Brain pericyte (primary cell): ENCODE measurements at regions not wholly inside any gene's neighbourhood (a gene's known extent, or its start where the extent isn't known, plus 50 kb on each side); places are given as distances from the start of the nearest gene placed in this dataset.
"Not testable (repeated sequence)": the region's sequence is repeated elsewhere in the genome, so short reads cannot be mapped to it uniquely, and the experiment has no call there.

ENCODE experiments used
- DNase-seq: peaks from one replicate; pipeline ENCODE4 v3.0.0-alpha.2; 2012; ENCODE audit warnings: low read depth, low spot score

DNA sequence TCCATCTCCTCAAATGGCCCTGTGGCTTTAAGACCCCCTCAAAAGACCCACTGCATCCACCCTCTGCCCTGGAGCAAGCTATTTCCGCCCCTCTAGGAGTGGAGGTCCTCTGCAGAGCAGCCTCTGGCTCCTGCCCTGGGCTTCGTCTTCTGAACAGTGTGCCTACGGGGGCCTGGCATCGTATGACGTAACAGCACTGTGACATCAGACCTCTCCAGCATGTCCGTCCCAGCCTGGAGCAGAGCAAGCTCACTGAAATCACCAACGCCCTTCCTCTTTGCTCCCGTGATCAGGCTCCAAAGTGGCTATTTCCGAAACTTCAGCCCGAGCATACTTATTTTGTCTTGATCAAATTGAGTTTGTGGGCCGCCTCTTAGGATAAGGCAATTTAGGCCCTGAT is 69.1 kb upstream of the PTCH1 start:
- no peak for DNase-seq

DNA sequence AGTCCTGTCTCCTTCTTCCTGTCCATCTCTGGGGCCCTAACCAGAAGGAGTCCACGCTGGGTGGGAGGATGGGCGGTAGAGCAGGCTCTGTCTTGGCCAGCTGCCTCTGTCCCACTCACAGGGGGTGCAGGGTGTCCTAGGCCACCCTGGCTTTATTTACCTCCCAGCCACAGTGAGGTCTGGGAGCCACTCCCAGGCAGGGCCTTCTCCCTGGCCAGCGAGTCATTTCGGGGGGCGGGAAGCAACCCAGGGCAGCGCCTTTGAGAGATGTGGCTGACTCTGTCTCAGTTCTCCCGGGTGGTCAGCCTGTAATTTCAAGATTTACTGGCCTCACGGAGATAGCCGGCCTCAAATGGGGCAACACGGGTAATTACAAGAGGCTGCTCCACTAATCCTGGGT is 67.4 kb upstream of the PTCH1 start:
- no peak for DNase-seq

DNA sequence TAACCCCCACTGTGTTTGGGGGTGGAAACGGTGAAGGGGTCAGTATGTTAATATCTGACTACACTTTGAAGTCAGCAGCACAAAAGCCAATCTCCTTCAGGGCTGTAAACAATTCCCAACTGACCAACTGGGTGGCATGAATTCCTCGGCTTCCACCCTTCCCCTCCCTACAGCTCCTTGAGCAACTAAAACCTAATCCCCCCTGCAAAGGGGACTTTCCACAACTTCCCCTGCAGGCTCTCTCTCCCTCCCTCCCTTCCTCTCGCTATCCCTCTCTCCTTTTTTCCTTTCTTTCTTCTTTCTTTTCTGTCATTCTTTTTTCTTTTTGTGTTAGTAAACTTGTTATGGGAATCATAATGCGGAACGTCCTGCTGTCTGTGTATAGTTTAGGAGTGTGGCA is 65.1 kb upstream of the PTCH1 start:
- DNase-seq, result no peak

DNA sequence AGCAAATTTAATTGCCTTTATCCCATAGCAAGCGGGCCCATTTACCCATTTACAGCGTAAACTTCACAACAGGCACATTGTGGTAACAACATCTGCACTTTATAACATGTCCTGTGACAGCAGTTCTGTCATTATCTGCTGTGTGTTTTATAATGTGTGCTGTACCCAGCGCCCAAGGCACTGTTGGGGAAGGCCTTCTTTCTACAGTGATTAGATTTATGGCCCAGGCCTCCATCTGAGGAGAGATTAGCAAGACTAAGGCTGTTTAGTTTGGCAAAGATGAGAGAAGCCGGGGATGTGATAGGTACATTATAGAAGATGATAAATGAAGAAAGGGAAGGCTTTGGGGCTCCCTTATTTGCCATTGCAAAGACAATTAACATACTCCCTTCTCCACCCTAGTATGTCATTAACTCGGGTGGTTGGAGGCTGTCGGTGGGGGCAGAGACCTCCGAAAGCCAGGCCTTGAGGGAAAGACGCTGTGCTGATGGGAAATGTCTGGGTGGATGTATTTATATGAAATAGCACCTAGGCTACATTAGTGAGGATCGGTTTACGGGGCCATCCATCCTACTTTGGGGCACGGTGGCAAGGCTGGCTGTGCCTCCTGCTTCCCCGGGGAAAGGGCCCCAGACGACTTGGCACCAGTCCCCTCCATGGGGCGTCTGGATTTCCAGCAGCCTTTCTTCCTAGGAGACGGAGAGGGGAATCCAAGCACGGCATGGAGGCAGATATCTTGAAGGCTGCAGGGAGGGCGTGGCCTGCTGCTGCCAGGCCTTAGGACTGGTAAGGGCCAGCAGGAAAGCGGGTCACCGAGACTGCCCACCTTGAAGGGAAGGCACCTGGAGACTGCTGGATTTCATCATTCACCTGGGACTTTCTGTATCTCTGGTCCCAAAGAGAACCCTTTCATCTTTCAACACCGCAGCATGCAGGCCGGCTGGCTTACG is 64.3 kb upstream of the PTCH1 start:
- DNase-seq, result no peak

DNA sequence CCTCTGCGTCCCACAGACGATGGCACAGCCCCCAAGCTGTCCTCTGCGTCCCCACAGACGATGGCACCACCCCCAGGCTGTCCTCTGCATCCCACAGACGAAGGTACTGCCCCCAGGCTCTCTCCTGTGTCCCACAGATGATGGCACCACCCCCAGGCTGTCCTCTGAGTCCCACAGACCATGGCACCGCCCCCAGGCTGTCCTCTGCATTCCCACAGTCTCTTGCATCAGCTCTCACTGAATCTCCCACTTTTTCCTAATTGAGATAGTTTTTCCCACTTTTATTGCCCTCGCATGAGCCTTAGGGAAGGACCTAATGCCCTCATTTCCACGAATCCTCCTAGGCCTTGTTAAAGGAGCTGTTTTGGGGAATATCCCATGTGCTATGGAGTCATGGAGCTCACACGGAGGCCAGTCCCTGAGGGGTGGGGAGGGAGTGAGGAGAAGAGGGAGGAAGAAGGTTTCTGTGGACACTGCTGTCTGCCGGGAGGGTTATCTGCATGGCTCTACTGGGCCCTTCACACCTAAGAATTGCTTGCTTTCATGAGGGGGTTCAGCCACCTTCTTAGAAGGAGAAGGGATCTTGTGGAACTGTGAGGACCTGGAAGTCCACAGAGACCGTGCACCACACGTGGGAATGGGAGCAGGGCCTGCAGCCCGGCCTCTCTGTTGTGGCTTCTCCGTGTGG is 58.2 kb upstream of the PTCH1 start:
- no peak for DNase-seq

DNA sequence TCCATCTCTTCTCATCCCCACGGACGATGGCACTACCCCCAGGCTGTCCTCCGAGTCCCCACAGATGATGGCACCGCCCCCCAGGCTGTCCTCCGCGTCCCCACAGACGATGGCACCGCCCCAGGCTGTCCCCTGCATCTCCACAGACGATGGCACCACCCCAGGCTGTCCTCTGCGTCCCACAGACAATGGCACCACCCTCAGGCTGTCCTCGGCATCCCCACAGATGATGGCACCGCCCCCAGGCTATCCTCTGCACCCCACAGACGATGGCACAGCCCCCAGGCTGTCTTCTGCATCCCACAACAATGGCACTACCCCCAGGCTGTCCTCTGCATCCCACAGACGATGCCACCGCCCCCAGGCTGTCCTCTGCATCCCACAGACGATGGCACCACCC is 57.4 kb upstream of the PTCH1 start:
- DNase-seq, result no peak

DNA sequence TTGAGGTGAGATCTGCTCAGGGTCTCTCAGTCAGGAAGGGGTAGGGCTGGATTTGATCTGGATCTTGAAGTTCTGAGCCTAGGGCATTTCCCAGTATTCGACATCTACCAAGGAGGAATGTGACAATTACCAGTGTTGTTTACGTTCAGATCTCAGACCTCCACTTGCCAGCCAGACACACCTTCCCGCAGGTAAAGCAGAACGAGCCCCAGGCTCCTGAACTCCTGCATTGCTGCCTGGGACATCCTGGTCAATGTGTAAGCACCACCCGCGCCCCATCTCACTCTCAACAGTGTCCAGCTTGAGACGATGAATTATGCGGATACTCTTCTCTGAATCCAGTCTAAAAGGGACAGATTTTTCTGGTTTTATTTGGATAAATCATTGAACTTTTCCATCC is 56.7 kb upstream of the PTCH1 start:
- no peak for DNase-seq

DNA sequence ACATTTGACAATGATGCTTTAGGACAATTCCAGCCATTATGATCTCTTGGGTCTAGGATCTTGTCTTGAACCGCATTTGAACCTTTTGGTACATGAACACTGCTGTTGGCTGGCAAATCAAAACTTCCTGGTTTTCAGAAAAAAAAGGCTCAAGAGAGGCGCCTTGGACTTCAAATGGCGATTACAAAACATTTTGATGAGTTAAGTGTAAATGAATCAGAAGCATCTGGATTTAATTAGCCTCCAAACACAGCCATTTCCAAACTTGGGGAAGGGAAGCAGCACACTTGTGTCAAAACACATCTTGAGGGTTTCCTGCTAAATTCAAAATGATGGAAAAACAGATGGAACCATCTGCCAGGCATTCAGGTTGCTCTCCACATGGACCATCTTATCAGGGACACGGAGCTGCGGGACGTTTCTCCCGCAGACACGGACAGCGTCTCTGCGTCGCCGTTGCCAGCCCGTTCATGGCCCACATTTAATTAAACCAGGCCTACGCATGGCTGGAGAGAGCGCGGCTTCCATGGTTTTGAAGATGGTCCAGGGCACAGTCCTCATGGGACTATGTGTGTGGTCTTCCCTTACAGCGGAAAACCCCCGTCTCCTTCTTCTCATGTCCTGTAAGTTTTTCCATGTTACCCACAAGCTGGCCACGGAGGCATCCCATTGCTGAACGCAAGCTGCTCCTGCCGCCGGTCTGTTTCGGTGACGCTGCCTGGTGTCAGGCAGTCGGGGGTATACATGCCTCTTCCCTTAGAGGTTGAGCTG is 55.8 kb upstream of the PTCH1 start:
- DNase-seq, result no peak

DNA sequence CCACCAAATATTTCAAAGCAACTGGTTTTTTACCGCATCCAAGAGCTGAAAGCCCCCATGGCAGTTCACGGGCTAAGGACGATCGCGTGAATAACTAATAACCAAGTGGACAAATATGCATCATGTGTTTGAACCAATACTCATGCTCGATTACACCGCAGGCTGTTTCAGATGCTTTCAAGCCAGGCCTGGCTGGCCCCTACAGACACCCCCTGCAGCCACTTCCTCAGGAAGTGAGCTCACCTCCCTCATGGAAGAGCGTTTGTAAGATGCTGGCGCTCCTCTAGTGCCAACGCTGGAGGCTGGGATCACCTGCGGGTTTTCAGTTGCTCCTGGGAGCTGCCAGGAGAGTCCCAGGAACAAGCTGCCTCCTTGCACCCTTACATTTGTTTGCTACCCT is 53.9 kb upstream of the PTCH1 start:
- DNase-seq, result no peak

DNA sequence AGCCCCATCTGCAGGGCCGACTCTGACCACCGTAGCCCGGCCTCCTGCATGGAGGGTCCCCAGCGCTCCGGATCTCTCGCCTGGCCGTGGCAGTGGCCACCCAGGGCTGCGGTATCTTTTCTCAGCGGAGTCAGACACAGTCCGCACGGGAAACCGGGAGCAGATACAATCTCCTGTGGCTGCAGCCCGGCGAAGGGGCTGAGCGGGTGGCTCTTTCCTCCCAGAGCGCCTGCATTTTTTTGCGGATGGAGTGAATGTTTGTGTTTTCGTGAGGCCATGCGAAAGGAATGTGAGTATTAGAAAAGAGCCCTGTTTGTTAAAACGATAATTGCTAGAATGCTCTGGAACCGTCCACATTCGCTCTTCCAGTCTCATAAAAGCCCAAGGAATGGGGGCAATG is 53.4 kb upstream of the PTCH1 start:
- DNase-seq, result no peak

DNA sequence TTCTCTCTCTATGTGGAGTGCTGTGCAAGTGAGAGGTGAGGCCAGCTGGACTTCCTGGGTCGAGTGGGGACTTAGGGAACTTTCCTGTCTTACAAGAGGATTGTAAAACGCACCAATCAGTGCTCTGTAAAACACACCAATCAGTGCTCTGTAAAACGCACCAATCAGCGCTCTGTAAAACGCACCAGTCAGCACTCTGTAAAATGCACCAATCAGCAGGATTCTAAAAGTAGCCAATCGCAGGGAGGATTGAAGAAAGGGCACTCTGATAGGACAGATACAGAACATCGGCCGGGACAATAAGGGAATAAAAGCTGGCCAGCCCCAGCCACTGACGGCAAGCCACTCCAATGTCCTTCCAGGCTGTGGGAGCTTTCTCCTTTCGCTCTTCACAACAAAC is 52.0 kb upstream of the PTCH1 start:
- not testable (repeated sequence) for DNase-seq
